ENCODE measurements at regions not wholly inside any gene's neighbourhood (a gene's known extent, or its start where the extent isn't known, plus 50 kb on each side); places are given as distances from the start of the nearest gene placed in this dataset.
"Not testable (repeated sequence)": the region's sequence is repeated elsewhere in the genome, so short reads cannot be mapped to it uniquely, and the experiment has no call there.

GRCh38 chr2:125870264-125870663 is 785.7 kb upstream of the GYPC start:
- no peak for DNase-seq (ENCODE audit: low read depth)

DNA sequence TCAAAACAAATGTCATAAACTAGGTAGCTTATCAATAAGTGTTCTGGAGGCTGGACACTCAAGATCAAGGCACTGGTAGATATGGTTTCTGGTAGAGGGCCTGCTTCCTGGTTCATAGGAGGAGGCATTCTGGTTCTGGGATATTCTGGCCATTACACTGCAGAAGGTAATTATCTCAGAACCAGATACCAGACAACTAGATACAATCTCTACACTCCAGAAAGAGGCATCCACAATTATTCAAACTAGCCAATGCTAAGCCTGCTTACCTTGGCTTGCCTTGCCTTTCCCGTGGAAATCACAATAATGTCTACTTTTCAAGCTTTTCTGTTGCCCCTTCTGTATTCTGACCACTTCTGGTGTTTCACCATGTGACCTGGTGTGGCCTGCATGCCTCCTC is 785.2 kb upstream of the GYPC start:
- DNase-seq (ENCODE audit: low read depth): no peak

- DNase-seq (ENCODE audit: low read depth): no peak
Observed at GRCh38 chr2:125874564-125874963, 781.4 kb upstream of the GYPC start.

- no peak for DNase-seq (ENCODE audit: low read depth)
Observed at GRCh38 chr2:125885340-125885739, 770.6 kb upstream of the GYPC start.

DNA sequence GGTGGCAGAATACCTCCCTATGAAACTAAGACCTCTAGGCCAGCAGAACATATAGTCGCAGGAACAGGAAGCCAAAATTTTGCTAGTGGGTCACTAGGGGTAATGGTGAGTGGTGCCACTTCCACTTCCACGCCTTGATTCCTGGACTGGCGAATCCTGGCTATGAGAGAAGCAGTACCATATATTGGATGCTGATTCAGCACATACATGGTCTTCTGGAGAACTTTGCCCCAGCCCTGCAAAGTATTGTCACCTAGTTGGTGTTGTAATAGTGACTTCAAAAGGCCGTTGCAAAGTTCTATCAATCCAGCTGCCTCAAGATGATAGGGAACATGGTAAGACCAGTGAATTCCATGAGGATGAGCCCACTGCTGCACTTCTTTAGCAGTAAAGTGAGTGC is 769.8 kb upstream of the GYPC start:
- no peak for DNase-seq (ENCODE audit: low read depth)

GRCh38 chr2:125901278-125901677 is 754.7 kb upstream of the GYPC start:
- DNase-seq (ENCODE audit: low read depth): no peak

DNA sequence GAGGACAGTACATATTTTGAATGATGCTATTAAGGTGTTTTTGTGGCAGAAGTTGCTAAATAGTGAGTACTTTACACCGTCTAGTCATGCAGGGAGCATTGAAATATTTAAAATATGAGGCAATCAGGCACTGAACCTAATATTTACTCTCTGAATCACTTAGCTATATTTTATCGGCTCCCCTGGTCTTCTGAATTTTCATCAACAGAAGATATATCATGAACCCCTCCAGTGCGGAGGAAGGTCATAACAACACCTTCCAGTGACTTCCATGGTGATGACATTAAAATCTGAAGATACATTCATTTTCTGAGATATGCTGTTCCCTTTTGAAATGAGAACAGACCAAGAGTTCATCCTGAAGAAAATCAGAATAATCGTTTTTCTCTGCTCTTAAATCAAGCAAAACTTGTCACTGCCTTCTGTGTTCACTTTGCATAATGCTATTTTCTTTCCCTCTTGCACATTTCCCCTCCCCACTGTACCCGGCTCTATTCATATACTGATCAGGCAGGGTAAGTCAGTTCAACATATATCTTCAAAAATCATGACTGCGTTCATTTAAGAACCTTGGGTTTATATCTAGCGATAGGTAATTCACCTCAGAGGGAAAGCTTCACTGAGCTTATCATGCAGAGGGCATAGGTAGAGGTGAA is 729.9 kb upstream of the GYPC start:
- DNase-seq (ENCODE audit: low read depth): no peak

GRCh38 chr2:125935559-125935958 is 720.4 kb upstream of the GYPC start:
- no peak for DNase-seq (ENCODE audit: low read depth)

GRCh38 chr2:125942585-125943424 is 713.2 kb upstream of the GYPC start:
- no peak for DNase-seq (ENCODE audit: low read depth)

GRCh38 chr2:125959047-125959446 is 696.9 kb upstream of the GYPC start:
- no peak for DNase-seq (ENCODE audit: low read depth)

GRCh38 chr2:125961739-125962138 is 694.2 kb upstream of the GYPC start:
- no peak for DNase-seq (ENCODE audit: low read depth)

DNA sequence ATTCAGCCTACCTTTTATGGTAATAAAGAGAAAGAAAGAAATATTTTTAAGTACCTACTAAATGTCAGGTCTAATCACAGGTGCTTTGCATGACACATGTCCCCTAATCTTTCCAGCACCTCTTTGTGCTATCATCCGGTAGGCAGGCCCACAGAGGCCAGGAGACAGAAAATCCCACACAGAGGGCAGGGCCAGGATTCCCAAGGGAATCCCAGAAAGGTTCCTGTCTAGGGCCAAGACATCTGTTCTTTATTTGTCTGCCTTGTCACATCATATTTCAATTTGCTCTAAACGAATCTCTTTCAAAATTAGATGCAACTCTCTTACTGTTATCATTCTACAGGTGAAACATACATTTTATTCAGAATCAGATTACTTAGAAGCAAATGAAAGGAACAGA is 676.1 kb upstream of the GYPC start:
- no peak for DNase-seq (ENCODE audit: low read depth)

DNA sequence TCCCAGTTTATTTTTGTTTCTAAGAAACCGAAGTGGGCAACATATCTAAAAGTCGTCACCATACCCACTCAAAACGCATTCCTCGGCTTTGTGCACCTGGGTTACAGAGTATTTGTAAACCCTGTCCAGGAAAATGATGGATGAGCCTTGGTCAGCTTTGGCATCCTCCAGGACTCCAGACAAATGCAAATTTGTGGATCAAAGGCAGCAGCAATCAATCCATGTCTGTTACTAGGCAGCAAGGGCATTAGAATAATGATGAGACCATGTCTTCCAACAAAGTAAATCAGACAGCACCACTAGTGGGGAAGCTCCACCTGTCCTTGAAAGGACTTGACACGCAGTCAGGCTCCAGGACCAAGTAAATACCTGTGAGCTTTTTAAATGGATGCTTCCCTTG is 672.6 kb upstream of the GYPC start:
- no peak for DNase-seq (ENCODE audit: low read depth)

DNA sequence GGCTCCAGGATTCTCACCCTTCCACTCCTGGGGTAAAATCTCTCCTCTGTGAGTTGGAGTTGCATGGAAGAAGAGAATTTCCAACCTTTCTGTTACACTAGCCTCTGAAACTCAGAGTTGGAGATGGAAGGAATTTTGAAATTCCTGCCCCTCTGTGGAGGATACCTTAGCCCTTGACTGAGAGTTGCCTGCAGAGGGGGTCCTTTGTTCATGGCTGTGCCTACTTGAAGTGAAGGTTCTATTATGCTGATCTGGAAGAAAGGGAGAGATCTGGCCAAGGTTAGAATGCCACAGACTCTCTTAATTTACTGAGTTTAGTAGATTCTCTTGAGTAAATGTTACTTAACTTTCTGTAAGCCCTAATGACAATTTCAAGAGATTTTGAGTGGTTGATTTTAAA is 626.6 kb upstream of the GYPC start:
- no peak for DNase-seq (ENCODE audit: low read depth)

DNA sequence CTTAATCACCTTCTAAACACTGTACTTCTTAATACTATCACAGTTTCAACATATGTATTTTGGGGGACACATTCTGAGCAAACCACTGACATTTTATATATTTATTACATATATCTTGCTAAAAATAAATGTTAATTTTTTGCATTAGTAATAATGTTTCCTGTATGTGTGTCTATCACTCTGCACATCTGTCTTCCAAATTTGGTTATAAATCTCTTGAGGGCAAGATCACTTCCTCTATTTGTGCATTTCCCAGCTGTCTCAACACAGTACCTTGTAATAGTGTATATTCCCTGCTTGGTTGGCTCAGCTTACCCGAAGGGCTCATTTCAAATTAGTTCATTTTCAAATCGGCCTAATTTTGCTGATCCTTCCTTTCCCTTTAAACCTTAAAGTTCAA is 617.1 kb upstream of the GYPC start:
- no peak for DNase-seq (ENCODE audit: low read depth)

- no peak for DNase-seq (ENCODE audit: low read depth)
Observed at GRCh38 chr2:126041391-126042047, 614.4 kb upstream of the GYPC start.

- DNase-seq (ENCODE audit: low read depth): no peak
Observed at GRCh38 chr2:126042089-126042488, 613.9 kb upstream of the GYPC start.

GRCh38 chr2:126048719-126049118 is 607.2 kb upstream of the GYPC start:
- DNase-seq (ENCODE audit: low read depth): no peak

GRCh38 chr2:126049461-126049860 is 606.5 kb upstream of the GYPC start:
- no peak for DNase-seq (ENCODE audit: low read depth)

GRCh38 chr2:126050991-126051736 is 604.8 kb upstream of the GYPC start:
- DNase-seq (ENCODE audit: low read depth): no peak

GRCh38 chr2:126051737-126052240 is 604.2 kb upstream of the GYPC start:
- DNase-seq (ENCODE audit: low read depth): not testable (repeated sequence)

- DNase-seq (ENCODE audit: low read depth): no peak
Observed at GRCh38 chr2:126059379-126059778, 596.6 kb upstream of the GYPC start.

Data from stimulated activated CD8-positive, alpha-beta memory T cell treated with anti-CD3 and anti-CD28 coated beads, Interleukin-12 subunit alpha, Interleukin-12 subunit beta, amount 100 ng/mL, for 4 hours (primary cell).